Activated CD8-positive, alpha-beta memory T cell treated with anti-CD3 and anti-CD28 coated beads, Interleukin-2, amount 50 U/mL, for 4 hours (primary cell): ENCODE measurements at regions not wholly inside any gene's neighbourhood (a gene's known extent, or its start where the extent isn't known, plus 50 kb on each side); places are given as distances from the start of the nearest gene placed in this dataset.
"Not testable (repeated sequence)": the region's sequence is repeated elsewhere in the genome, so short reads cannot be mapped to it uniquely, and the experiment has no call there.

Experiments
- DNase-seq: peaks from one replicate; pipeline ENCODE4 v3.0.0-alpha.2; 2020

- DNase-seq: no peak
These were observed 162.9 kb upstream of the ELL2 start for GRCh38 chr5:96124589-96124988.

- DNase-seq: no peak
These were observed 161.8 kb upstream of the ELL2 start for GRCh38 chr5:96123418-96123817.

- no peak for DNase-seq
These were observed 159.7 kb upstream of the ELL2 start for GRCh38 chr5:96121364-96121763.

GRCh38 chr5:96120120-96120519 is 158.5 kb upstream of the ELL2 start:
- DNase-seq: no peak

GRCh38 chr5:96117771-96118651 is 156.4 kb upstream of the ELL2 start:
- no peak for DNase-seq

GRCh38 chr5:96115147-96115807 is 153.6 kb upstream of the ELL2 start:
- DNase-seq: no peak

GRCh38 chr5:96114736-96115135 is 153.1 kb upstream of the ELL2 start:
- DNase-seq: no peak

GRCh38 chr5:96113170-96113939 is 151.7 kb upstream of the ELL2 start:
- no peak for DNase-seq

- no peak for DNase-seq
These were observed 151.1 kb upstream of the ELL2 start for GRCh38 chr5:96112703-96113102.

- no peak for DNase-seq
These were observed 150.5 kb upstream of the ELL2 start for GRCh38 chr5:96112123-96112670.

GRCh38 chr5:96111080-96111756 is 149.6 kb upstream of the ELL2 start:
- no peak for DNase-seq

- DNase-seq: no peak
These were observed 148.6 kb upstream of the ELL2 start for GRCh38 chr5:96110300-96110699.

- DNase-seq: not testable (repeated sequence)
These were observed 147.0 kb upstream of the ELL2 start for GRCh38 chr5:96108629-96109028.

- DNase-seq: not testable (repeated sequence)
These were observed 142.2 kb upstream of the ELL2 start for GRCh38 chr5:96103829-96104228.

- no peak for DNase-seq
These were observed 139.9 kb upstream of the ELL2 start for GRCh38 chr5:96101358-96102089.

- not testable (repeated sequence) for DNase-seq
These were observed 135.8 kb upstream of the ELL2 start for GRCh38 chr5:96097488-96097887.

GRCh38 chr5:96096724-96097123 is 135.1 kb upstream of the ELL2 start:
- DNase-seq: no peak

- no peak for DNase-seq
These were observed 133.3 kb upstream of the ELL2 start for GRCh38 chr5:96094904-96095303.

GRCh38 chr5:96093890-96094381 is 132.3 kb upstream of the ELL2 start:
- no peak for DNase-seq

- DNase-seq: no peak
These were observed 131.7 kb upstream of the ELL2 start for GRCh38 chr5:96093340-96093739.

GRCh38 chr5:96091874-96092273 is 130.2 kb upstream of the ELL2 start:
- no peak for DNase-seq

GRCh38 chr5:96090215-96090614 is 128.6 kb upstream of the ELL2 start:
- no peak for DNase-seq
